ENCODE measurements at regions not wholly inside any gene's neighbourhood (a gene's known extent, or its start where the extent isn't known, plus 50 kb on each side); places are given as distances from the start of the nearest gene placed in this dataset.
"Not testable (repeated sequence)": the region's sequence is repeated elsewhere in the genome, so short reads cannot be mapped to it uniquely, and the experiment has no call there.

DNA sequence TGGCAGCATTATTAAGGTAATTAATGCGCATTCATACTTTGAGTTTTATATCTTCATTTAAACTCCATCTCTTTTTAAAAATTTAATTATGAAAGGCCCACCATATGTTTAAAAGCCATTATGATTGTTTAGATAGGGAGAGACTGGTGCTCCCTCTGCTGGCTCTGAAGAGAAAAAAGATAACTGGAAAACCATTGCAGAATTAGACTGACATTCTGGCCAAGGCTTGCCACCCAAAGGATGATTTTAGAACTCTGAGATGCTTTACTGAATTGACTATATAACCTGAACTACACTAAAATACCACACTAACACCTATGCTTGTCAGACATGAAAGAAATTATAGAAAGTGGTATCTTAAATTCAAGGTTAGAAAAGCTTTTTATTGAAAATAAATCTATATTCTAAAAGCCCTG lies 127.6 kb upstream of the SPOPL start:
- TF ChIP-seq, protein P1, sequence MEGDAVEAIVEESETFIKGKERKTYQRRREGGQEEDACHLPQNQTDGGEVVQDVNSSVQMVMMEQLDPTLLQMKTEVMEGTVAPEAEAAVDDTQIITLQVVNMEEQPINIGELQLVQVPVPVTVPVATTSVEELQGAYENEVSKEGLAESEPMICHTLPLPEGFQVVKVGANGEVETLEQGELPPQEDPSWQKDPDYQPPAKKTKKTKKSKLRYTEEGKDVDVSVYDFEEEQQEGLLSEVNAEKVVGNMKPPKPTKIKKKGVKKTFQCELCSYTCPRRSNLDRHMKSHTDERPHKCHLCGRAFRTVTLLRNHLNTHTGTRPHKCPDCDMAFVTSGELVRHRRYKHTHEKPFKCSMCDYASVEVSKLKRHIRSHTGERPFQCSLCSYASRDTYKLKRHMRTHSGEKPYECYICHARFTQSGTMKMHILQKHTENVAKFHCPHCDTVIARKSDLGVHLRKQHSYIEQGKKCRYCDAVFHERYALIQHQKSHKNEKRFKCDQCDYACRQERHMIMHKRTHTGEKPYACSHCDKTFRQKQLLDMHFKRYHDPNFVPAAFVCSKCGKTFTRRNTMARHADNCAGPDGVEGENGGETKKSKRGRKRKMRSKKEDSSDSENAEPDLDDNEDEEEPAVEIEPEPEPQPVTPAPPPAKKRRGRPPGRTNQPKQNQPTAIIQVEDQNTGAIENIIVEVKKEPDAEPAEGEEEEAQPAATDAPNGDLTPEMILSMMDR (IDR thresholded peaks at IDR 0.05; ENCODE audit: control insufficient read depth, insufficient read depth, low read depth, low read length, missing control alignments) = peak; percentile 69
- DNase-seq (ENCODE audit: low read depth) = peak; percentile 16
- no peak overlapping the region for H3K4me3 ChIP-seq (ENCODE audit: control insufficient read depth, low read depth, low read length)

DNA sequence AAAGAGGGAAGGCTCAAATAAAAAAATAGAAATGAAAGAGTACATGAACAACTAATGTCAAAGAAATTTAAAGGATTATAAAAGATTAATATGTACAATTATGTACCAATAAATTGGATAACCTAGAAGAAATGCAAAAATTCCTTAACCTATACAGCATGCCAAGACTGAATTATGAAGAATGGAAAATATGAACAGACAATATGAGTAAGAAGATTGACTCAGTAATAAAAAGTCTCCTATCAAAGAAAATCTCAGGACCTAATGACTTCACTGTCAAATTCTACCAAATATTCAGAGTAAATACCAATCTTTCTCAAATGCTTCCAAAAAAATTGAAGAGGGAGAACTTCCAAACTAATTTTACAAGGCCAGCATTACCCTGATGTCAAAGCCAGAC lies 120.2 kb upstream of the SPOPL start:
- no peak overlapping the region for H3K4me3 ChIP-seq (ENCODE audit: control insufficient read depth, low read depth, low read length)
- DNase-seq (ENCODE audit: low read depth) = no peak
- TF ChIP-seq, protein P1 (IDR thresholded peaks at IDR 0.05; ENCODE audit: control insufficient read depth, insufficient read depth, low read depth, low read length, missing control alignments) = no peak

DNA sequence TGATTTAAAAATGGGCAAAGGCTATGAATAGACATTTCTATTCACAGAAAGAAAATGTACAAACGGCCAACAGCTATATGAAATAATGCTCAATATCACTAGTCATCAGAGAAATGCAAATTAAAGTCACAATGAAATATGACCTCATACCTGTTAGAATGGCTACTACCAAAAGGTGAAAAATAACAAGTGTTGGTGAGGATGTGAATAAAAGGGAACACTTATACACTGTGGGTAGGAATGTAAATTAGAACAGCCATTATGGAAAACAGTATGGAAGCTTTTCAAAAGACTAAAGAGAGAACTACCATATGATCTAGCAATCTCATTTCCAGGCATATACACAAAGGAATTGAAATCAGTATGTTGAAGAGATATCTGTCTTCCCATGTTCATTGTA lies 118.9 kb upstream of the SPOPL start:
- DNase-seq (ENCODE audit: low read depth) = no peak
- no peak overlapping the region for H3K4me3 ChIP-seq (ENCODE audit: control insufficient read depth, low read depth, low read length)
- TF ChIP-seq, protein P1 (IDR thresholded peaks at IDR 0.05; ENCODE audit: control insufficient read depth, insufficient read depth, low read depth, low read length, missing control alignments) = no peak

DNA sequence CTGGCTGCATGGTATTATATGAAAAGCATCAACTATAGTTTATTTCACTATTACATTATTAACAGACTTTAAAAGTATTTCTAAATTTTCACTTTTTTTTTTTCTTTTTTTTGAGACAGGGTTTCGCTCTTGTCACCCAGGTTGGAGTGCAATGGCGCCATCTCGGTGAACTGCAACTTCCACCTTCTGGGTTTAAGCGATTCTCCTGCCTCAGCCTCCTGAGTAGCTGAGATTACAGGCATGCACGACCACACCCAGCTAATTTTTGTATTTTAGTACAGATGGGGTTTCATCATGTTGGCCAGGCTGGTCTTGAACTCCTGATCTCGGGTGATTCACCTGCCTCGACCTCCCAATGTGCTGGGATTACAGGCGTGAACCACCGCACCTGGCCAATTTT lies 115.4 kb upstream of the SPOPL start:
- not testable (repeated sequence) for DNase-seq (ENCODE audit: low read depth); H3K4me3 ChIP-seq (ENCODE audit: control insufficient read depth, low read depth, low read length)

DNA sequence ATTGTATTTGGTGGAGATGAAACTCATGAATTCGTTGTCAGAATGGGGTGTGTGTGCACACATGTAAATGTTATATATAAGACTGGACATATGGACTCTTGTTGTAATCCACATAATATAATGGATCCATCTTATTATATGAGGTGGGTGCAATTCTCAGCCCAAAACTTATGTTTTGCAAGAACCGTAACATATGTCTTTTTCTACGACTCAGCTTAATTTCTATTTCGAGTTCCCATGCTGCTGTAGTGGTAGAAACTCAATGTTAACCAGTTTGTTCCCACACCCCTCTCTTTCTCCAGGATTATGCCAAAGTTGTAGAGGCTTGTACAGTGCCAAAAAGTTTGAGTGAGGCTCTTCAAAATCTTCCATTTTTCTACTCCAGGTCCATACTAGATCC lies 112.5 kb upstream of the SPOPL start:
- TF ChIP-seq, protein P1 (IDR thresholded peaks at IDR 0.05; ENCODE audit: control insufficient read depth, insufficient read depth, low read depth, low read length, missing control alignments) = no peak
- H3K4me3 ChIP-seq (ENCODE audit: control insufficient read depth, low read depth, low read length) = no peak overlapping the region
- DNase-seq (ENCODE audit: low read depth) = no peak

DNA sequence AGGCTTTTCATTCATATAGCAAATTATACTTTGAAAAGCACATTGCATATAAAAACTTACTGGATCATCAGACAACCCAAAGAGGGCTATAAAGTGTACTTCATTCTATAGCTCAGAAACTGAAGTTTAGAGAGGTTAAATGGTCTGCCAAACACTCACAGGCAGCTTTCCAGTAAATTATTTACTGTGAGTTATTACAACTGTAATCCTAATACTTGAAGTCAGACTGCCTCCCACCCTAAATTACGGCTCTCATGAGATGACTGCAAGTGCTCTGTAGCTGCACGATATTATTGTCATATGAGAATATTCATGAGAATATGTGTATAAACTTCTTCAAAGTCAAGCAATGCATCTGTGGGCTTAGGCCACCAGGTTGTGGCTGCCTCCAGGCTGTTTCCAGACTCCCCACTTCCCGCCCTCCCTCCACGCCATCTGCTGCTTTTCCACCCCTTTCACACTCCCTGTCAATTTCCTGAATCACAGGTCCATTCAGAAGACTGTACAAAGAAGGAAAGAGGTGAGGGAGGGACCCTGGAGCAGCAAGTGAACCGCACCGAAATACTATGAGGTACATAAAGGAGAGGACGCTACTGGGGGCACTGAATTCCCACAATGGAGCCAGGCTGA lies 111.1 kb upstream of the SPOPL start:
- TF ChIP-seq, protein P1 (IDR thresholded peaks at IDR 0.05; ENCODE audit: control insufficient read depth, insufficient read depth, low read depth, low read length, missing control alignments) = no peak
- no peak overlapping the region for H3K4me3 ChIP-seq (ENCODE audit: control insufficient read depth, low read depth, low read length)
- DNase-seq (ENCODE audit: low read depth) = no peak

DNA sequence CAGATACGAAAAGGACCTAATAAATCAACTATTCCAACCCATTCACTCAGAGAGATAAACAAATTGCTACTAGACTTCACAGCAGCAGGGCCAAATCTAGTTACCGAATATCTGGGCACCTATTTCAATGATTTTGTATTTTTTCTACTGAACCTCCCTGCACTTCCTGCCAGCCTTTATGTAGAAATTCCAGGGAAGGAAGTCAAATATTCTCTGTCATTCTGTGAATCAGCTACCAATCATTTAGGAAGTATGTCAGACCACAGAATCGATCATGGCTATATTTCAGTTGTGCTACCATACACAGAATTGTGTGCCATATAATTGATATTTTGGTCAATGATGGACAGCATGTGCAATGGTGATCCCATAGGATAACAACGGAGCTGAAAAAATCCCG lies 109.6 kb upstream of the SPOPL start:
- TF ChIP-seq, protein P1 (IDR thresholded peaks at IDR 0.05; ENCODE audit: control insufficient read depth, insufficient read depth, low read depth, low read length, missing control alignments) = no peak
- no peak overlapping the region for H3K4me3 ChIP-seq (ENCODE audit: control insufficient read depth, low read depth, low read length)
- DNase-seq (ENCODE audit: low read depth) = no peak

Data from AG09309 (cell line).